ENCODE measurements at regions not wholly inside any gene's neighbourhood (a gene's known extent, or its start where the extent isn't known, plus 50 kb on each side); places are given as distances from the start of the nearest gene placed in this dataset.
A peak's percentile ranks its signal among the peaks of the same experiment; 100 is the strongest.

DNA sequence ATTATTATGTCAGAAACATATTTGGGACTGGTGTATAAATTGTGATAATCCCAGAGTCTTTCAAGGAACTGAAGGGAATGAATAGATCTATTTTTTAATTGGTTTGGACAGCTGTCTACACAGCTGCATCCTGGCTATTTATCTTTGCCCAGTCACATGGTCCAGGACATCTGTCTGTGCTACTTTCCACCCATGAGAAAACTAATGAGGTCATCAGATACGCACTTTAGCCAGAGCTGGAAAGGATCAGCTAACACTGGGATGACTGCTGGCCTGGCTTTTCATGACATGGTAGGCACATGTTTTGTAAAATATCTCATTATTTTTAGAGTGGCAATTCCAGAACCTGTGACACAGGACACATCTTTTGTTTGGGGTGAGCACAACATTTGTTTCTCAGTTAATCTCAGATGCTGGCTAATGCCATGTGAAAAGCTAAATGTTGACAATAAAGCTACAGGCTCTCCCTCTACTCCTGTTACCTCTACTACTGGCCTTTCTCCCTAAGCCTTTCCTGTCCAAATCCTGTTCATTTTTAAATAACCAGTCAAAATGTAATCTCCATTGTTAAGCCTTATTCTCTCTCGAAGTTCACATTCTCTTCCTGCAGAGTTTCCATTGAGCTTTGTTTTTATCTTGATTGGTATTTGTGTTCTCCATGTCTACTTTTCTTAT lies 500.7 kb downstream of the RIT2 start:
- Histone ChIP-seq H3K4me1 (no peaks in the 10 kb centered on the region), H3K27ac (no peak overlapping the region), H3K9me3 (no peaks in the 10 kb centered on the region), H3K27me3 (no peaks in the 10 kb centered on the region), H3K4me3 (no peak overlapping the region), H3K36me3 (no peaks in the 10 kb centered on the region)
- DNase-seq (no peak), ATAC-seq (ENCODE audit: low FRiP score in 2 of 2) (peak in 1 of 2 donors; percentile 81)
- TF ChIP-seq POLR2A (IDR thresholded peaks at IDR 0.05) (no peak), EP300 (IDR thresholded peaks at IDR 0.05) (no peak), POLR2AphosphoS5 (IDR thresholded peaks at IDR 0.05) (no peak)
- TF ChIP-seq, protein P1, sequence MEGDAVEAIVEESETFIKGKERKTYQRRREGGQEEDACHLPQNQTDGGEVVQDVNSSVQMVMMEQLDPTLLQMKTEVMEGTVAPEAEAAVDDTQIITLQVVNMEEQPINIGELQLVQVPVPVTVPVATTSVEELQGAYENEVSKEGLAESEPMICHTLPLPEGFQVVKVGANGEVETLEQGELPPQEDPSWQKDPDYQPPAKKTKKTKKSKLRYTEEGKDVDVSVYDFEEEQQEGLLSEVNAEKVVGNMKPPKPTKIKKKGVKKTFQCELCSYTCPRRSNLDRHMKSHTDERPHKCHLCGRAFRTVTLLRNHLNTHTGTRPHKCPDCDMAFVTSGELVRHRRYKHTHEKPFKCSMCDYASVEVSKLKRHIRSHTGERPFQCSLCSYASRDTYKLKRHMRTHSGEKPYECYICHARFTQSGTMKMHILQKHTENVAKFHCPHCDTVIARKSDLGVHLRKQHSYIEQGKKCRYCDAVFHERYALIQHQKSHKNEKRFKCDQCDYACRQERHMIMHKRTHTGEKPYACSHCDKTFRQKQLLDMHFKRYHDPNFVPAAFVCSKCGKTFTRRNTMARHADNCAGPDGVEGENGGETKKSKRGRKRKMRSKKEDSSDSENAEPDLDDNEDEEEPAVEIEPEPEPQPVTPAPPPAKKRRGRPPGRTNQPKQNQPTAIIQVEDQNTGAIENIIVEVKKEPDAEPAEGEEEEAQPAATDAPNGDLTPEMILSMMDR (IDR thresholded peaks at IDR 0.05), result no peak
- WGBS, 2 donors, result 47 to 66% methylated on average over 2 of the region's 2 CpGs

DNA sequence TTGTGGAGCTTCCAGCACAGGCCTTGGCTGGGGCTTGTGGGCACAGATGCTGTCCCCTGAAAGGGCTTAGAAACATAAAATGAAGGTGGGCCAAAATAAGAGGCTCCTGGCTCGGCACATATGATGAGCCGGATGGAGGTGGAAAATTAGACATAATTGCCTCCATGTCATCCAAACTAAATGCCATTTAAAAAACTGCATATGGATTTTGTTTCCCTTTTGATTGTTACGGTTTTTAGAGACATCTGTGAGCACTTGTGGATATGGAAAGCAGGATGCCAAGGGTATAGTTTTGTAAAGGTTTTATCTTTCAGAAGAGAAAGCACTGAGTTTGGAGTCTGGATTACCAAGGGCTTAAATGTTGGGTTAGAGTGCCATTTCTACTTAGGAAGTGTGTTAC lies 498.3 kb downstream of the RIT2 start:
- Histone ChIP-seq H3K4me1 (no peaks in the 10 kb centered on the region), H3K36me3 (no peaks in the 10 kb centered on the region), H3K27ac (no peak overlapping the region), H3K27me3 (no peaks in the 10 kb centered on the region), H3K9me3 (no peaks in the 10 kb centered on the region), H3K4me3 (no peak overlapping the region)
- 91 to 93% methylated on average over 3 of the region's 3 CpGs for WGBS, 2 donors
- TF ChIP-seq, protein P1 (IDR thresholded peaks at IDR 0.05), result no peak
- TF ChIP-seq EP300 (IDR thresholded peaks at IDR 0.05), result no peak
- ATAC-seq (ENCODE audit: low FRiP score in 2 of 2) (no peak), DNase-seq (no peak)

DNA sequence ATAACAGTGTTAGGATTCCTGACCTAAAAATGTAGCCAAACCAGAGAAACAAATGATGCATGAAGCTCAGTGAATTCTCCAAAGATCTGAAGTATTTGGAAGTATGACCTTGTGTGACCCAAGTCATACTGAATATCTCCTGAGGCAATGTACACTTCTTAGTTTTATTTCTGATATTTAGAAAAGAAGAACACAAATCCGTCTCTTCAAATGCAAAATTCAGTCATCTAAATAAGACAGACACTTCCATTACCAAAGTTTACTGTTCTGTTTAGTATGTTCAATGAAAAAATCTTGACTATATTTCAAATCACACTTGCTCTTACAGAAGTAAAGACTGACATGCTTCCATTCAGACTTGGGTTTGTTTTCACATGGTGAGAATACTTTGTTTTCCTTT lies 495.7 kb downstream of the RIT2 start:
- Histone ChIP-seq H3K4me1 (no peaks in the 10 kb centered on the region), H3K27me3 (no peaks in the 10 kb centered on the region), H3K9me3 (no peaks in the 10 kb centered on the region), H3K27ac (no peak overlapping the region), H3K36me3 (no peaks in the 10 kb centered on the region), H3K4me3 (no peak overlapping the region)
- 80 to 88% methylated on average over 1 of the region's 1 CpG for WGBS, 2 donors
- TF ChIP-seq EP300 (IDR thresholded peaks at IDR 0.05), result no peak
- no peak for DNase-seq
- ATAC-seq (ENCODE audit: low FRiP score in 2 of 2), result no peak

DNA sequence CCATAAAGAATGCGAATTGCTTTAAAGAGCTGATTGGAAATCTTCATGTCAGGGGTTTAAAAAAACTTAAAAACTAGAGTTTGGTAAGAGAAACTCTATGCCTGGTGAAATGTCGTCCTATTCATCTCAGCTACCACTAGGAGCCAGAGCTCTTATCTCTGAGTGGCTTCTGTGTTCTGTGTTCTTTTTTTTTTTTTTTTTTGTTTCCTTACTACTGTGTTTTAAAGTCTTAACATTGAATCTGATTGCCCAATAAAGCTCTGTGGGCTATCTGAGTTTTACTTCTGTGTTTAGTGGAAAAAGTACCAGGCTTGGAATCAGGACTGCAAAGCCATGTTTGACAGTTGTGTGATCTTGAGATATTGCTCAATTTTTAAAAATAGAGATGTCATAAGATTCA lies 494.8 kb downstream of the RIT2 start:
- H3K4me1 ChIP-seq, result no peaks in the 10 kb centered on the region
- no peak for ATAC-seq (ENCODE audit: low FRiP score in 2 of 2)
- no peaks in the 10 kb centered on the region for H3K36me3 ChIP-seq
- WGBS, 2 donors, result 33 to 42% methylated on average over 2 of the region's 2 CpGs
- no peak overlapping the region for H3K27ac ChIP-seq
- H3K27me3 ChIP-seq, result no peaks in the 10 kb centered on the region
- no peaks in the 10 kb centered on the region for H3K9me3 ChIP-seq
- TF ChIP-seq, protein P1 (IDR thresholded peaks at IDR 0.05), result no peak
- TF ChIP-seq POLR2AphosphoS5 (IDR thresholded peaks at IDR 0.05), result no peak
- no peak for TF ChIP-seq POLR2A (IDR thresholded peaks at IDR 0.05)
- TF ChIP-seq EP300 (IDR thresholded peaks at IDR 0.05), result no peak
- no peak for DNase-seq
- H3K4me3 ChIP-seq, result no peak overlapping the region

DNA sequence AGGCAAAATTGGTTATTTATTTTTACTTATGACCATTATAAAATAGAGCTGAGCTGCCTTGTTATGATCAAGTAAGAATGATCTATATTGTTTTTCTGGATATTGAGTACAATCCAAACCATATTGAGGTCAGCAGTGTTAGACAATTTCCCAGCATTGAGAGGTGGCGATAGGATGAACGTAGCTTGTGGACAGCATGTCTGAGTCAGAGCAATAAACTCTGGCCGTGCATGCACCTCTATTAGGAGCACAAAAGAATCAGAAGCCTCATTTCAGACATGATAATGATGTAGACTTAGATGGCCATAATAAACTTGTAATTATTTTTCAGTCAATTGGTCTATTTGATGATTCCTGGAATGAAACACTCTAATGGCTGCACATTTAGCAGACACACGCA lies 491.6 kb downstream of the RIT2 start:
- DNase-seq (no peak), ATAC-seq (ENCODE audit: low FRiP score in 2 of 2) (no peak)
- TF ChIP-seq, protein P1 (IDR thresholded peaks at IDR 0.05), result no peak
- TF ChIP-seq POLR2AphosphoS5 (IDR thresholded peaks at IDR 0.05) (no peak), POLR2A (IDR thresholded peaks at IDR 0.05) (no peak), EP300 (IDR thresholded peaks at IDR 0.05) (no peak)
- Histone ChIP-seq H3K9me3 (no peaks in the 10 kb centered on the region), H3K27ac (no peak overlapping the region), H3K4me1 (no peaks in the 10 kb centered on the region), H3K36me3 (no peaks in the 10 kb centered on the region), H3K27me3 (no peaks in the 10 kb centered on the region), H3K4me3 (no peak overlapping the region)
- WGBS, 2 donors, result 86 to 90% methylated on average over 4 of the region's 4 CpGs

Measured in upper lobe of left lung (tissue), 6 donors.